Sigmoid colon (tissue), 6 donors: ENCODE measurements at regions not wholly inside any gene's neighbourhood (a gene's known extent, or its start where the extent isn't known, plus 50 kb on each side); places are given as distances from the start of the nearest gene placed in this dataset.

Experiments
- DNase-seq: peaks from one replicate; pipeline ENCODE4 v3.0.0-alpha.2; 2019
- H3K27ac ChIP-seq, 4 donors: fragments of 200-600 bp; sonication (generic); one replicate each; pipeline ENCODE4 v1.5.1; 2016 to 2019; ENCODE audit warnings: mild to moderate bottlenecking in 1 of 4
- H3K27me3 ChIP-seq, 3 donors: fragments of 200-600 bp; sonication (generic); one replicate each; pipeline ENCODE4 v1.5.1; 2019; ENCODE audit warnings: mild to moderate bottlenecking in 1 of 3
- H3K36me3 ChIP-seq, 4 donors: fragments of 200-600 bp; sonication (generic); one replicate each; pipeline ENCODE4 v1.5.1; 2016 to 2019
- H3K4me1 ChIP-seq, 4 donors: fragments of 200-600 bp; sonication (generic); one replicate each; pipeline ENCODE4 v1.5.1; 2017 to 2019
- H3K4me3 ChIP-seq, 4 donors: fragments of 200-600 bp; sonication (generic); one replicate each; pipeline ENCODE4 v1.5.1; 2017 to 2019; ENCODE audit warnings: mild to moderate bottlenecking in 2 of 4, moderate library complexity in 1 of 4
- H3K9me3 ChIP-seq, 4 donors: fragments of 200-600 bp in 3 of 4; sonication (generic) in 3 of 4; one replicate each; pipeline versions ENCODE4 v1.5.1 to v1.6.1; 2013 to 2019
- CTCF ChIP-seq, 4 experiments: fragments of 450-650 bp in 3 of 4; fragments of 200-600 bp in 1 of 4; IDR thresholded peaks; one replicate each; pipeline ENCODE4 v1.5.1; 2016 to 2019; ENCODE audit warnings: antibody characterized with exemption in 4 of 4, mild to moderate bottlenecking in 3 of 4, moderate library complexity in 2 of 4
- EP300 ChIP-seq, 4 donors: sonication (generic); formaldehyde crosslinking; IDR thresholded peaks; one replicate each; pipeline ENCODE4 v1.6.1; 2017; ENCODE audit warnings: antibody characterized with exemption in 4 of 4
- POLR2A ChIP-seq, 2 donors: fragments of 450-650 bp; IDR thresholded peaks; one replicate each; pipeline ENCODE4 v1.6.1; 2016; ENCODE audit warnings: antibody characterized with exemption in 2 of 2, mild to moderate bottlenecking in 2 of 2, moderate library complexity in 2 of 2
- POLR2AphosphoS5 ChIP-seq, 4 donors: sonication (generic); formaldehyde crosslinking; IDR thresholded peaks; one replicate each; pipeline ENCODE4 v1.6.1; 2017; ENCODE audit warnings: antibody characterized with exemption in 4 of 4
- WGBS, 2 donors: extraction: QIAGEN DNeasy Blood & Tissue Kit; methylation state at CpG; one replicate each; pipeline ENCODE4 v1.1.7; 2013; 5-methylcytosine and 5-hydroxymethylcytosine counted together
- intact Hi-C: fragments of 100-400 bp; cut with DNase I; formaldehyde crosslinking; loops from one replicate; pipeline ENCODE4 v1.15.1; 2023
- donor health status: healthy with polysubstance abuse.
- donor health status: healthy.

GRCh38 chr17:34711646-34712045 lies 132.3 kb downstream of the TMEM132E start:
- Histone ChIP-seq H3K36me3 (no peaks in the 10 kb centered on the region), H3K9me3 (no peaks in the 10 kb centered on the region), H3K4me3 (no peak overlapping the region), H3K27ac (no peak overlapping the region), H3K4me1 (no peaks in the 10 kb centered on the region), H3K27me3 (peaks cover 0 to 9% (median 0%) of the 10 kb centered on the region in 3 donors)
- WGBS, 2 donors = 50 to 59% methylated on average over 5 of the region's 5 CpGs
- intact Hi-C loops = no loop called here
- TF ChIP-seq CTCF (IDR thresholded peaks at IDR 0.05) (no peak), EP300 (IDR thresholded peaks at IDR 0.05) (no peak), POLR2AphosphoS5 (IDR thresholded peaks at IDR 0.05) (no peak), POLR2A (IDR thresholded peaks at IDR 0.05) (no peak)
- DNase-seq = no peak

- H3K27me3 ChIP-seq = peaks cover 0 to 9% (median 0%) of the 10 kb centered on the region in 3 donors
- no peak for DNase-seq
- 75 to 83% methylated on average over 3 of the region's 3 CpGs for WGBS, 2 donors
These were observed 130.8 kb downstream of the TMEM132E start for GRCh38 chr17:34710226-34710625.

GRCh38 chr17:34709158-34709754 lies 129.9 kb downstream of the TMEM132E start:
- H3K36me3 ChIP-seq = no peaks in the 10 kb centered on the region
- 54% methylated on average over 8 of the region's 8 CpGs for WGBS, 2 donors
- intact Hi-C loops = no loop called here
- peaks cover 0 to 9% (median 0%) of the 10 kb centered on the region in 3 donors for H3K27me3 ChIP-seq
- H3K27ac ChIP-seq = no peak overlapping the region
- H3K4me3 ChIP-seq = no peak overlapping the region
- H3K4me1 ChIP-seq = no peaks in the 10 kb centered on the region
- H3K9me3 ChIP-seq = no peaks in the 10 kb centered on the region
- no peak for DNase-seq
- TF ChIP-seq CTCF (IDR thresholded peaks at IDR 0.05) = no peak
- no peak for TF ChIP-seq POLR2A (IDR thresholded peaks at IDR 0.05)
- no peak for TF ChIP-seq POLR2AphosphoS5 (IDR thresholded peaks at IDR 0.05)
- TF ChIP-seq EP300 (IDR thresholded peaks at IDR 0.05) = no peak

More at GRCh38 chr17:34710226-34710625, 130.8 kb downstream of the TMEM132E start:
- H3K4me3 ChIP-seq = no peak overlapping the region
- no peak overlapping the region for H3K27ac ChIP-seq
- no peaks in the 10 kb centered on the region for H3K9me3 ChIP-seq
- no peaks in the 10 kb centered on the region for H3K4me1 ChIP-seq
- H3K36me3 ChIP-seq = no peaks in the 10 kb centered on the region
- no peak for TF ChIP-seq POLR2AphosphoS5 (IDR thresholded peaks at IDR 0.05)
- no peak for TF ChIP-seq CTCF (IDR thresholded peaks at IDR 0.05)
- no peak for TF ChIP-seq POLR2A (IDR thresholded peaks at IDR 0.05)
- no peak for TF ChIP-seq EP300 (IDR thresholded peaks at IDR 0.05)
- intact Hi-C loops = no loop called here

- no peaks in the 10 kb centered on the region for H3K4me1 ChIP-seq
- intact Hi-C loops = no loop called here
- WGBS, 2 donors = 7 to 9% methylated on average over 4 of the region's 4 CpGs
- H3K4me3 ChIP-seq = no peak overlapping the region
- TF ChIP-seq POLR2AphosphoS5 (IDR thresholded peaks at IDR 0.05) (no peak), POLR2A (IDR thresholded peaks at IDR 0.05) (no peak), CTCF (IDR thresholded peaks at IDR 0.05) (no peak), EP300 (IDR thresholded peaks at IDR 0.05) (no peak)
- H3K36me3 ChIP-seq = no peaks in the 10 kb centered on the region
- no peak for DNase-seq
- no peaks in the 10 kb centered on the region for H3K9me3 ChIP-seq
- H3K27me3 ChIP-seq = peaks cover 0 to 24% (median 0%) of the 10 kb centered on the region in 3 donors
- H3K27ac ChIP-seq = no peak overlapping the region
These were observed 126.6 kb downstream of the TMEM132E start for GRCh38 chr17:34706029-34706428.

- DNase-seq = no peak
These were observed 124.2 kb downstream of the TMEM132E start for GRCh38 chr17:34703533-34703932.

More at GRCh38 chr17:34703533-34703932, 124.2 kb downstream of the TMEM132E start:
- H3K4me1 ChIP-seq = no peaks in the 10 kb centered on the region
- H3K27ac ChIP-seq = no peak overlapping the region
- H3K27me3 ChIP-seq = peaks cover 0 to 15% (median 0%) of the 10 kb centered on the region in 3 donors
- no peak overlapping the region for H3K4me3 ChIP-seq
- intact Hi-C loops = no loop called here
- no peak for TF ChIP-seq POLR2AphosphoS5 (IDR thresholded peaks at IDR 0.05)
- TF ChIP-seq CTCF (IDR thresholded peaks at IDR 0.05) = no peak
- TF ChIP-seq POLR2A (IDR thresholded peaks at IDR 0.05) = no peak
- TF ChIP-seq EP300 (IDR thresholded peaks at IDR 0.05) = no peak
- H3K36me3 ChIP-seq = no peaks in the 10 kb centered on the region
- H3K9me3 ChIP-seq = no peaks in the 10 kb centered on the region
- 24 to 25% methylated on average over 3 of the region's 3 CpGs for WGBS, 2 donors
